OCI-LY7 (cell line): ENCODE measurements at regions not wholly inside any gene's neighbourhood (a gene's known extent, or its start where the extent isn't known, plus 50 kb on each side); places are given as distances from the start of the nearest gene placed in this dataset.

Experiments
- EZH2phosphoT487 ChIP-seq: fragments of 200-600 bp; sonication (generic); IDR thresholded peaks from 2 replicates; pipeline ENCODE4 v1.6.1; 2018; ENCODE audit warnings: low read depth, borderline replicate concordance, mild to moderate bottlenecking, mixed run types, antibody characterized with exemption, low read length, moderate library complexity, mixed read lengths
- TF ChIP-seq, protein P1 (sequence below): fragments of 200-600 bp; sonication (generic); conservative IDR thresholded peaks from 2 replicates; pipeline ENCODE4 v1.5.1; 2014; ENCODE audit warnings: mild to moderate bottlenecking, antibody characterized with exemption, low read length, moderate library complexity, mixed read lengths

GRCh38 chr4:18935659-18936345 lies 914.2 kb upstream of the LCORL start:
- TF ChIP-seq, protein P1, sequence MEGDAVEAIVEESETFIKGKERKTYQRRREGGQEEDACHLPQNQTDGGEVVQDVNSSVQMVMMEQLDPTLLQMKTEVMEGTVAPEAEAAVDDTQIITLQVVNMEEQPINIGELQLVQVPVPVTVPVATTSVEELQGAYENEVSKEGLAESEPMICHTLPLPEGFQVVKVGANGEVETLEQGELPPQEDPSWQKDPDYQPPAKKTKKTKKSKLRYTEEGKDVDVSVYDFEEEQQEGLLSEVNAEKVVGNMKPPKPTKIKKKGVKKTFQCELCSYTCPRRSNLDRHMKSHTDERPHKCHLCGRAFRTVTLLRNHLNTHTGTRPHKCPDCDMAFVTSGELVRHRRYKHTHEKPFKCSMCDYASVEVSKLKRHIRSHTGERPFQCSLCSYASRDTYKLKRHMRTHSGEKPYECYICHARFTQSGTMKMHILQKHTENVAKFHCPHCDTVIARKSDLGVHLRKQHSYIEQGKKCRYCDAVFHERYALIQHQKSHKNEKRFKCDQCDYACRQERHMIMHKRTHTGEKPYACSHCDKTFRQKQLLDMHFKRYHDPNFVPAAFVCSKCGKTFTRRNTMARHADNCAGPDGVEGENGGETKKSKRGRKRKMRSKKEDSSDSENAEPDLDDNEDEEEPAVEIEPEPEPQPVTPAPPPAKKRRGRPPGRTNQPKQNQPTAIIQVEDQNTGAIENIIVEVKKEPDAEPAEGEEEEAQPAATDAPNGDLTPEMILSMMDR = no peak
- no peak for TF ChIP-seq EZH2phosphoT487
